SK-MEL-5 (cell line): ENCODE measurements at regions not wholly inside any gene's neighbourhood (a gene's known extent, or its start where the extent isn't known, plus 50 kb on each side); places are given as distances from the start of the nearest gene placed in this dataset.
"Not testable (repeated sequence)": the region's sequence is repeated elsewhere in the genome, so short reads cannot be mapped to it uniquely, and the experiment has no call there.

Source experiments
- DNase-seq: peaks from one replicate; pipeline ENCODE4 v3.0.0-alpha.2; 2016; ENCODE audit warnings: low read depth, low spot score
- in situ Hi-C: cut with HindIII; loops from 2 replicates; pipeline ENCODE4 v1.10.0; 2016; ENCODE audit warnings: low sequenced_read_pairs, high pct_unique_total_duplicates, low pct_unique_long_range_greater_than_20kb

- peak; percentile 28 for DNase-seq
- in situ Hi-C loops = no loop called here
Measured at GRCh38 chr4:127352220-127353113, 280.3 kb upstream of the INTU start.

GRCh38 chr4:127355743-127356142 is 277.0 kb upstream of the INTU start:
- in situ Hi-C loops = no loop called here
- DNase-seq = peak; percentile 2

GRCh38 chr4:127357765-127358164 is 275.0 kb upstream of the INTU start:
- in situ Hi-C loops = no loop called here
- DNase-seq = no peak

GRCh38 chr4:127362686-127363085 is 270.1 kb upstream of the INTU start:
- no peak for DNase-seq
- in situ Hi-C loops = no loop called here

- in situ Hi-C loops = no loop called here
- no peak for DNase-seq
Measured at GRCh38 chr4:127364397-127364796, 268.4 kb upstream of the INTU start.

- in situ Hi-C loops = no loop called here
- no peak for DNase-seq
Measured at GRCh38 chr4:127364911-127365310, 267.8 kb upstream of the INTU start.

GRCh38 chr4:127370604-127371003 is 262.2 kb upstream of the INTU start:
- DNase-seq = no peak
- in situ Hi-C loops = no loop called here

GRCh38 chr4:127379499-127379898 is 253.3 kb upstream of the INTU start:
- in situ Hi-C loops = no loop called here
- DNase-seq = no peak

GRCh38 chr4:127379948-127380347 is 252.8 kb upstream of the INTU start:
- in situ Hi-C loops, DNase-seq: not testable (repeated sequence)

- no peak for DNase-seq
- in situ Hi-C loops = no loop called here
Measured at GRCh38 chr4:127383666-127384065, 249.1 kb upstream of the INTU start.

GRCh38 chr4:127394516-127394915 is 238.2 kb upstream of the INTU start:
- in situ Hi-C loops = no loop called here
- no peak for DNase-seq

- in situ Hi-C loops = no loop called here
- no peak for DNase-seq
Measured at GRCh38 chr4:127400276-127400675, 232.5 kb upstream of the INTU start.

- in situ Hi-C loops = no loop called here
- peak; percentile 79 for DNase-seq
Measured at GRCh38 chr4:127400731-127401346, 231.9 kb upstream of the INTU start.

GRCh38 chr4:127403471-127404084 is 229.2 kb upstream of the INTU start:
- DNase-seq = no peak
- in situ Hi-C loops = no loop called here

GRCh38 chr4:127406187-127406586 is 226.6 kb upstream of the INTU start:
- no peak for DNase-seq
- in situ Hi-C loops = no loop called here

GRCh38 chr4:127407572-127407971 is 225.2 kb upstream of the INTU start:
- DNase-seq, in situ Hi-C loops: not testable (repeated sequence)

- in situ Hi-C loops = no loop called here
- no peak for DNase-seq
Measured at GRCh38 chr4:127410201-127410600, 222.6 kb upstream of the INTU start.

GRCh38 chr4:127410644-127411043 is 222.1 kb upstream of the INTU start:
- DNase-seq = no peak
- in situ Hi-C loops = no loop called here
